ENCODE measurements at regions not wholly inside any gene's neighbourhood (a gene's known extent, or its start where the extent isn't known, plus 50 kb on each side); places are given as distances from the start of the nearest gene placed in this dataset.
"Not testable (repeated sequence)": the region's sequence is repeated elsewhere in the genome, so short reads cannot be mapped to it uniquely, and the experiment has no call there.

DNA sequence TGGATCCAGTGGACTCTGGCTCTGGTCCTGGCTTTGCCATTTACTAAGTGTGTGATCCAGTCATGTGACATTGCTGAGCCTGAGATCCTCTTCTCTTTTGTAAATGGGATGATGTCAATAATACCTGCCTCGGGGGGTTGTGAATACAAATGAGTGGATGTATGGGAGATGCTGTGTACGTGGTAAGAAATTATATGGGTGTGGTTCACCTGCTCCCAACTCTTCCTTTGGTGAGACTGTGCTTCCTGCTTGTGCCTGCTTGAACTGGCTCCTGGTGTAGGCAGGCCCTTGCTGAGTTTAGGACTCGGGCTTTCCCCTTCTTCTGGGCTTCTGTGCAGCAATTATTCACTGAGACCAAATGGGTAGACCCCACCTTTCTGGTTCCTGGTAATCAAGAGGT lies 189.5 kb upstream of the FRMD6 start:
- H3K27me3 ChIP-seq (replicated peaks; ENCODE audit: control insufficient read depth, insufficient read depth, low read length) = no peaks in the 10 kb centered on the region
- DNase-seq (ENCODE audit: extremely low read depth, insufficient read length) = no peak
- no peak overlapping the region for H3K4me3 ChIP-seq (replicated peaks; ENCODE audit: low read depth, low read length)
- TF ChIP-seq, protein P1, sequence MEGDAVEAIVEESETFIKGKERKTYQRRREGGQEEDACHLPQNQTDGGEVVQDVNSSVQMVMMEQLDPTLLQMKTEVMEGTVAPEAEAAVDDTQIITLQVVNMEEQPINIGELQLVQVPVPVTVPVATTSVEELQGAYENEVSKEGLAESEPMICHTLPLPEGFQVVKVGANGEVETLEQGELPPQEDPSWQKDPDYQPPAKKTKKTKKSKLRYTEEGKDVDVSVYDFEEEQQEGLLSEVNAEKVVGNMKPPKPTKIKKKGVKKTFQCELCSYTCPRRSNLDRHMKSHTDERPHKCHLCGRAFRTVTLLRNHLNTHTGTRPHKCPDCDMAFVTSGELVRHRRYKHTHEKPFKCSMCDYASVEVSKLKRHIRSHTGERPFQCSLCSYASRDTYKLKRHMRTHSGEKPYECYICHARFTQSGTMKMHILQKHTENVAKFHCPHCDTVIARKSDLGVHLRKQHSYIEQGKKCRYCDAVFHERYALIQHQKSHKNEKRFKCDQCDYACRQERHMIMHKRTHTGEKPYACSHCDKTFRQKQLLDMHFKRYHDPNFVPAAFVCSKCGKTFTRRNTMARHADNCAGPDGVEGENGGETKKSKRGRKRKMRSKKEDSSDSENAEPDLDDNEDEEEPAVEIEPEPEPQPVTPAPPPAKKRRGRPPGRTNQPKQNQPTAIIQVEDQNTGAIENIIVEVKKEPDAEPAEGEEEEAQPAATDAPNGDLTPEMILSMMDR (IDR thresholded peaks at IDR 0.05; ENCODE audit: insufficient read depth, low read length, poor library complexity, severe bottlenecking) = no peak
- no peaks in the 10 kb centered on the region for H3K36me3 ChIP-seq (ENCODE audit: control insufficient read depth, insufficient read depth, low read length)

DNA sequence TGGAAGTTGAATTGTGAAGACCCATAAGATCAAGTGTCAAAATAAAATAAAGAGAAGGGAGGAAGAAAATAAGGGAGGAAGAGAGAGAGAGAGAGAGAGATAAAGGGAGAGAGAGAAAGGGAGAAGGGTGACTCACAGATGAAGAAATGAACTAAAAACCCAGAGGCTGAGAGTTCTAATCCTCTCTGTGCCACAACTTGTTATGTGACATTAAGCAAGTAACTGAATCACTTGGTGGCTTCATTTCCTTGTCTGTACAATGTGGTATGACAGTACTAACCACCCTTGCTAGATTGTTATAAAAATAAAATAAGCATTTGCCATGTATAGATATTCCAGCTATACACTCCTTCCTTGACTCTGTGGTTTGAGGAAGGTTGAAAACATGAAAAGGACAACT lies 189.0 kb upstream of the FRMD6 start:
- DNase-seq (ENCODE audit: extremely low read depth, insufficient read length) = no peak
- no peaks in the 10 kb centered on the region for H3K27me3 ChIP-seq (replicated peaks; ENCODE audit: control insufficient read depth, insufficient read depth, low read length)
- TF ChIP-seq, protein P1 (IDR thresholded peaks at IDR 0.05; ENCODE audit: insufficient read depth, low read length, poor library complexity, severe bottlenecking) = no peak
- H3K36me3 ChIP-seq (ENCODE audit: control insufficient read depth, insufficient read depth, low read length) = no peaks in the 10 kb centered on the region
- no peak overlapping the region for H3K4me3 ChIP-seq (replicated peaks; ENCODE audit: low read depth, low read length)

DNA sequence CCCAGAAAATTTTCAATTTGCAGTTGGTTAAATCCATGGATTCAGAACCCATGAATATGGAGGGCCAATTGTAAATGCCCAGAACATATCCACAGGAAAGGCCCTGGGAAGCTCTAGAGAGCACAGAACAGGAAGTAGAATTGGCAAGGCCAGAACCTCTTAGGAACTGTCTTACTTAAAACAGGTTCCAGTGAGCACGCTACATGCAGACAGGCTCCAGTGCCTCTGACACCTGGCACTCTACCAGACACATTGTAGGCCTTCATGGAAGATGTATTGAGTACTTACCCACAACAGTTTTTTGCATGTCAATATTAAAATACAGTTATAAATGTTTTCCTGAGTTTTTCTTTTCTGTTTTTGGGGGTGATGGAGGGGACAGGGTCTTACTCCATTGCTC lies 188.2 kb upstream of the FRMD6 start:
- TF ChIP-seq, protein P1 (IDR thresholded peaks at IDR 0.05; ENCODE audit: insufficient read depth, low read length, poor library complexity, severe bottlenecking) = no peak
- Histone ChIP-seq H3K4me3 (replicated peaks; ENCODE audit: low read depth, low read length) (no peak overlapping the region), H3K36me3 (ENCODE audit: control insufficient read depth, insufficient read depth, low read length) (no peaks in the 10 kb centered on the region), H3K27me3 (replicated peaks; ENCODE audit: control insufficient read depth, insufficient read depth, low read length) (no peaks in the 10 kb centered on the region)
- DNase-seq (ENCODE audit: extremely low read depth, insufficient read length) = no peak

DNA sequence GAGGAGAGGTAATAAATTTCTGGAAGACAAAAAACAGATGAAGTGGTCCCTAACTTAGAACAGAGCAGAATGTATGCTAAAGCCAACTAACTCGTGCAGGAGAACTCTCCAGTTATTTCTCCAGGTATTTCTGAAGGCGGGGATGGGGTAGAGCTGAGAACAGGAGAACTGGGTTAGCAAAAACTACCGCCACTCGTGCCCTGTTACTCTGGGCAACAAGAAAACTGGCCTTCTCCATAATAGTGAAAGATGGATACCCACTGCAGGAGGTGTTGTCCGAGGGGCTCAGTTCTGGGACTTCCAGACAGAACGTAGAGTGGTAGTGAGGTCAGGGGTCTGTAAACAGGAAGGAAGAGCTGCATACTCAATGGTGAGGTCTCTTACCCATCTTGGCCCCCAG lies 187.3 kb upstream of the FRMD6 start:
- Histone ChIP-seq H3K36me3 (ENCODE audit: control insufficient read depth, insufficient read depth, low read length) (no peaks in the 10 kb centered on the region), H3K4me3 (replicated peaks; ENCODE audit: low read depth, low read length) (no peak overlapping the region), H3K27me3 (replicated peaks; ENCODE audit: control insufficient read depth, insufficient read depth, low read length) (no peaks in the 10 kb centered on the region)
- DNase-seq (ENCODE audit: extremely low read depth, insufficient read length) = no peak
- TF ChIP-seq, protein P1 (IDR thresholded peaks at IDR 0.05; ENCODE audit: insufficient read depth, low read length, poor library complexity, severe bottlenecking) = no peak

DNA sequence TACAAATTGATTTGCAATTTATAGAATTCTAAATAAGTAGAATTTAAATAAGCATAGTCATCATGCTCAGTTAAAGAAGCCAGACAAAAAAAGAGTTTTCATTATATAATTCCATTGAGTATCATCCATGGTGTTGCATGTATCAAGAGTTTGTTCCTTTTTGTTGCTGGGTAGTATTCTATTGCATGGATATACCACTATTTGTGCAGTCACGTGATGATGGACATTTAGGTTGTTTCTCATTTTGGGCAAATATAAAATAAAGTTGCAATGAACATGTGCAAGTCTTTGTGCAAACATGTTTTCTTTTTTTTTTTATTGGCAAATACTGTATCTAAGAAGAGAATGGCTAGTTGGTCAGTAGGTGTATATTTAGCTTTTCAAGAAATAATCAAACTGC lies 186.2 kb upstream of the FRMD6 start:
- Histone ChIP-seq H3K27me3 (replicated peaks; ENCODE audit: control insufficient read depth, insufficient read depth, low read length) (no peaks in the 10 kb centered on the region), H3K36me3 (ENCODE audit: control insufficient read depth, insufficient read depth, low read length) (no peaks in the 10 kb centered on the region), H3K4me3 (replicated peaks; ENCODE audit: low read depth, low read length) (no peak overlapping the region)
- TF ChIP-seq, protein P1 (IDR thresholded peaks at IDR 0.05; ENCODE audit: insufficient read depth, low read length, poor library complexity, severe bottlenecking) = no peak
- DNase-seq (ENCODE audit: extremely low read depth, insufficient read length) = no peak

DNA sequence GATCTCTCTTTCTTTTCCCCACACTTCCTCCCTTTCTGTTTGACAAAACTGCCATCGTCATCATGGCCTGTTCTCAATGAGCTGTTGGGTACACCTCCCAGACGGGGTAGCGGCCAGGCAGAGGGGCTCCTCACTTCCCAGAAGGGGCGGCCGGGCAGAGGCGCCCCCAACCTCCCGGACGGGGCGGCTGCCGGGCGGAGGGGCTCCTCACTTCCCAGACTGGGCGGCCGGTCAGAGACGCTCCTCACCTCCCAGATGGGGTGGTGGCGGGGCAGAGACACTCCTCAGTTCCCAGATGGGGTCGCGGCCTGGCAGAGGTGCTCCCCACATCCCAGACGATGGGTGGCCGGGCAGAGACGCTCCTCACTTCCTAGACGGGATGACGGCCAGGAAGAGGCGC lies 184.3 kb upstream of the FRMD6 start:
- not testable (repeated sequence) for H3K27me3 ChIP-seq (replicated peaks; ENCODE audit: control insufficient read depth, insufficient read depth, low read length); H3K36me3 ChIP-seq (ENCODE audit: control insufficient read depth, insufficient read depth, low read length); DNase-seq (ENCODE audit: extremely low read depth, insufficient read length); H3K4me3 ChIP-seq (replicated peaks; ENCODE audit: low read depth, low read length)

Data from GM06990 (cell line).